ENCODE measurements at regions not wholly inside any gene's neighbourhood (a gene's known extent, or its start where the extent isn't known, plus 50 kb on each side); places are given as distances from the start of the nearest gene placed in this dataset.

- DNase-seq (ENCODE audit: low spot score): peak; percentile 52
Measured at GRCh38 chr11:119795690-119796089, 66.7 kb upstream of the NECTIN1 start.

- DNase-seq (ENCODE audit: low spot score): peak; percentile 93
Measured at GRCh38 chr11:119795231-119795630, 66.2 kb upstream of the NECTIN1 start.

- DNase-seq (ENCODE audit: low spot score): no peak
Measured at GRCh38 chr11:119794756-119795155, 65.8 kb upstream of the NECTIN1 start.

GRCh38 chr11:119794141-119794665 lies 65.2 kb upstream of the NECTIN1 start:
- no peak for DNase-seq (ENCODE audit: low spot score)

- DNase-seq (ENCODE audit: low spot score): no peak
Measured at GRCh38 chr11:119793335-119793984, 64.5 kb upstream of the NECTIN1 start.

- DNase-seq (ENCODE audit: low spot score): peak; percentile 79
Measured at GRCh38 chr11:119791701-119792151, 62.7 kb upstream of the NECTIN1 start.

GRCh38 chr11:119791047-119791446 lies 62.0 kb upstream of the NECTIN1 start:
- DNase-seq (ENCODE audit: low spot score): peak; percentile 72

GRCh38 chr11:119790476-119790875 lies 61.5 kb upstream of the NECTIN1 start:
- no peak for DNase-seq (ENCODE audit: low spot score)

GRCh38 chr11:119789766-119790407 lies 60.9 kb upstream of the NECTIN1 start:
- no peak for DNase-seq (ENCODE audit: low spot score)

GRCh38 chr11:119788911-119789560 lies 60.0 kb upstream of the NECTIN1 start:
- DNase-seq (ENCODE audit: low spot score): no peak

GRCh38 chr11:119788096-119788883 lies 59.3 kb upstream of the NECTIN1 start:
- no peak for DNase-seq (ENCODE audit: low spot score)

- no peak for DNase-seq (ENCODE audit: low spot score)
Measured at GRCh38 chr11:119787074-119787461, 58.1 kb upstream of the NECTIN1 start.

- no peak for DNase-seq (ENCODE audit: low spot score)
Measured at GRCh38 chr11:119786431-119787073, 57.6 kb upstream of the NECTIN1 start.

- peak; percentile 76 for DNase-seq (ENCODE audit: low spot score)
Measured at GRCh38 chr11:119785131-119785530, 56.1 kb upstream of the NECTIN1 start.

GRCh38 chr11:119784421-119784820 lies 55.4 kb upstream of the NECTIN1 start:
- DNase-seq (ENCODE audit: low spot score): no peak

GRCh38 chr11:119783466-119784400 lies 54.7 kb upstream of the NECTIN1 start:
- no peak for DNase-seq (ENCODE audit: low spot score)

GRCh38 chr11:119782739-119783072 lies 53.7 kb upstream of the NECTIN1 start:
- peak; percentile 90 for DNase-seq (ENCODE audit: low spot score)

GRCh38 chr11:119782006-119782738 lies 53.2 kb upstream of the NECTIN1 start:
- DNase-seq (ENCODE audit: low spot score): peak; percentile 75

- DNase-seq (ENCODE audit: low spot score): peak; percentile 67
Measured at GRCh38 chr11:119780222-119780953, 51.4 kb upstream of the NECTIN1 start.

Measured in umbilical cord (tissue), 1 donor.